Right lobe of liver (tissue), 6 donors: ENCODE measurements at regions not wholly inside any gene's neighbourhood (a gene's known extent, or its start where the extent isn't known, plus 50 kb on each side); places are given as distances from the start of the nearest gene placed in this dataset.

Experiments used
- ATAC-seq, 4 donors: fragments of 200-7000 bp; cut with Tn5 transposase; one replicate each; pipeline ENCODE4 v1.9.1; 2020; ENCODE audit warnings: mild to moderate bottlenecking in 4 of 4, moderate library complexity in 4 of 4
- DNase-seq, 3 donors: peaks; one replicate each; pipeline ENCODE4 v3.0.0-alpha.2; 2020
- H3K27ac ChIP-seq, 3 donors: fragments of 200-600 bp; one replicate each; pipeline ENCODE4 v1.8.0; 2022
- H3K27me3 ChIP-seq, 2 donors: fragments of 200-600 bp; one replicate each; pipeline ENCODE4 v1.8.0; 2022
- H3K36me3 ChIP-seq, 4 donors: fragments of 200-600 bp; sonication (generic) in 1 of 4; one replicate each; pipeline versions ENCODE4 v1.5.1 to v1.8.0; 2017 to 2022; ENCODE audit warnings: control low read depth in 1 of 4
- H3K4me1 ChIP-seq, 4 donors: fragments of 200-600 bp; sonication (generic) in 1 of 4; one replicate each; pipeline versions ENCODE4 v1.5.1 to v1.8.0; 2017 to 2022; ENCODE audit warnings: control low read depth in 1 of 4
- H3K4me3 ChIP-seq, 3 donors: fragments of 200-600 bp; one replicate each; pipeline ENCODE4 v1.8.0; 2022
- H3K9me3 ChIP-seq, 4 donors: fragments of 200-600 bp; sonication (generic) in 1 of 4; one replicate each; pipeline versions ENCODE4 v1.5.1 to v1.8.0; 2017 to 2022; ENCODE audit warnings: control low read depth in 1 of 4
- POLR2A ChIP-seq: fragments of 450-650 bp; IDR thresholded peaks from one replicate; pipeline ENCODE4 v1.6.1; 2017; ENCODE audit warnings: antibody characterized with exemption, mild to moderate bottlenecking
- WGBS: methylation state at CpG from one replicate; pipeline ENCODE4 v1.1.6; 2018; ENCODE audit warnings: low coverage, low lambda C conversion rate; ENCODE audit not compliant: insufficient coverage; ENCODE audit errors: missing lambda C conversion rate; 5-methylcytosine and 5-hydroxymethylcytosine counted together
- intact Hi-C, 2 donors: fragments of 100-400 bp; cut with DNase I; formaldehyde crosslinking; loops; one replicate each; pipeline versions ENCODE4 v1.11.2 to v1.14.1; 2022
- TF ChIP-seq, protein P1 (sequence below), 4 donors: fragments of 200-600 bp in 3 of 4; fragments of 450-650 bp in 1 of 4; IDR thresholded peaks; one replicate each; pipeline versions ENCODE4 v1.5.1 to v1.8.0; 2016 to 2022; ENCODE audit warnings: antibody characterized with exemption in 4 of 4, mild to moderate bottlenecking in 2 of 4
- donor health status: DM: no; HTN: yes; CAD: no.
- donor health status: DM: no; HTN: no; CAD: no.
- donor health status: DM: no; HTN: no; CAD: no.
- donor health status: DM: no; HTN: yes; CAD: no.
- donor health status: DM: no; HTN: yes; CAD: no.

DNA sequence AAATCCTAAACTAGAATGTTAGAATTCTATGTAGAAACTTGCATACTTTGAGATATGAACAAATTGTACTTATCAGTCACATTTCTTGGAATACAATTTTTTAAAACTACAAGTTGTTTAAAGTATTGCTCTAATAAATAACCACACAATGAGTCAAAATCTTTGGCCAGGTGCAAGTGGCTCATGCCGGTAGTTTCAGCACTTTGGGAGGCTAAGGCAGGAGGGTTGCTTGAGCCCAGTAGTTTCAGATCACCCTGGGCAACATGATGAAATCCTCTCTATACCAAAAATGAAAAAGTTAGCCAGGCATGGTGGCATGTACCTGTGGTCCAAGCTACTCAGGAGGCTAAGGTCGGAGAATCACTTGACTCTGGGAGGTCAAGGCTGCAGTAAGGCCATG lies 257.8 kb downstream of the COX7C start:
- no peak overlapping the region for H3K4me3 ChIP-seq
- intact Hi-C loops: no loop called here
- no peak for ATAC-seq
- no peaks in the 10 kb centered on the region for H3K9me3 ChIP-seq
- no peak for DNase-seq
- no peaks in the 10 kb centered on the region for H3K36me3 ChIP-seq
- H3K4me1 ChIP-seq: no peaks in the 10 kb centered on the region
- H3K27ac ChIP-seq: no peak overlapping the region
- TF ChIP-seq, protein P1, sequence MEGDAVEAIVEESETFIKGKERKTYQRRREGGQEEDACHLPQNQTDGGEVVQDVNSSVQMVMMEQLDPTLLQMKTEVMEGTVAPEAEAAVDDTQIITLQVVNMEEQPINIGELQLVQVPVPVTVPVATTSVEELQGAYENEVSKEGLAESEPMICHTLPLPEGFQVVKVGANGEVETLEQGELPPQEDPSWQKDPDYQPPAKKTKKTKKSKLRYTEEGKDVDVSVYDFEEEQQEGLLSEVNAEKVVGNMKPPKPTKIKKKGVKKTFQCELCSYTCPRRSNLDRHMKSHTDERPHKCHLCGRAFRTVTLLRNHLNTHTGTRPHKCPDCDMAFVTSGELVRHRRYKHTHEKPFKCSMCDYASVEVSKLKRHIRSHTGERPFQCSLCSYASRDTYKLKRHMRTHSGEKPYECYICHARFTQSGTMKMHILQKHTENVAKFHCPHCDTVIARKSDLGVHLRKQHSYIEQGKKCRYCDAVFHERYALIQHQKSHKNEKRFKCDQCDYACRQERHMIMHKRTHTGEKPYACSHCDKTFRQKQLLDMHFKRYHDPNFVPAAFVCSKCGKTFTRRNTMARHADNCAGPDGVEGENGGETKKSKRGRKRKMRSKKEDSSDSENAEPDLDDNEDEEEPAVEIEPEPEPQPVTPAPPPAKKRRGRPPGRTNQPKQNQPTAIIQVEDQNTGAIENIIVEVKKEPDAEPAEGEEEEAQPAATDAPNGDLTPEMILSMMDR (IDR thresholded peaks at IDR 0.05): no peak
- TF ChIP-seq POLR2A: no peak
- no peaks in the 10 kb centered on the region for H3K27me3 ChIP-seq
- 51% methylated on average over 2 of the region's 2 CpGs for WGBS

DNA sequence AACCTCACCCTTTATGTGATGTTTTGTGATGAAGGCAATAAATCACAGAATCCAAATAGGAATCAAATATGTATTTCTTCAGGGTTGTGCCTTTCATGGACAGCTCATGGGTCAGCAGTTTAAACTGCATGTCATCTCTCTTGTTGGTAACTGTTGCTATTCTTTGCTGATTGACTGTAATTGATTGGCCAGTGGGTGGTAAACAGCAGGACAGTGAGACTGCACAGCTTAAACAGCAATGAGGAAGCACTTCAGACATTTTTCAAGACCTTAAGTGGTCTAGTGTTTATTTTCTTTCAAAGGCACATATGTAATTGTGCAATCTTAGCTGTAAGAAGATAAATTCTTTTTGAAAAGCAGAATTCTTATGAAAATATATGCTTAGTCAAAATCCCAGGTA lies 260.5 kb downstream of the COX7C start:
- intact Hi-C loops: no loop called here
- Histone ChIP-seq H3K4me1 (no peaks in the 10 kb centered on the region), H3K9me3 (no peaks in the 10 kb centered on the region), H3K27ac (no peak overlapping the region), H3K4me3 (no peak overlapping the region), H3K27me3 (no peaks in the 10 kb centered on the region), H3K36me3 (no peaks in the 10 kb centered on the region)
- DNase-seq (no peak), ATAC-seq (no peak)
- TF ChIP-seq, protein P1 (IDR thresholded peaks at IDR 0.05): no peak
- no peak for TF ChIP-seq POLR2A

- H3K4me1 ChIP-seq: no peaks in the 10 kb centered on the region
- no peak for DNase-seq
- no peaks in the 10 kb centered on the region for H3K36me3 ChIP-seq
- H3K4me3 ChIP-seq: no peak overlapping the region
- intact Hi-C loops: no loop called here
- TF ChIP-seq, protein P1 (IDR thresholded peaks at IDR 0.05): no peak
- no peak for TF ChIP-seq POLR2A
- H3K27ac ChIP-seq: no peak overlapping the region
- no peak for ATAC-seq
- no peaks in the 10 kb centered on the region for H3K27me3 ChIP-seq
- no peaks in the 10 kb centered on the region for H3K9me3 ChIP-seq
These were observed 261.3 kb downstream of the COX7C start for GRCh38 chr5:86879086-86879485.

- DNase-seq (no peak), ATAC-seq (no peak)
- Histone ChIP-seq H3K4me3 (no peak overlapping the region), H3K36me3 (no peaks in the 10 kb centered on the region), H3K27ac (no peak overlapping the region), H3K27me3 (no peaks in the 10 kb centered on the region), H3K9me3 (no peaks in the 10 kb centered on the region), H3K4me1 (no peaks in the 10 kb centered on the region)
- WGBS: 40% methylated on average over 4 of the region's 4 CpGs
- TF ChIP-seq, protein P1 (IDR thresholded peaks at IDR 0.05): no peak
- no peak for TF ChIP-seq POLR2A
- intact Hi-C loops: no loop called here
These were observed 262.6 kb downstream of the COX7C start for GRCh38 chr5:86880344-86880743.

- DNase-seq (peak in 1 of 3 donors; percentile 44), ATAC-seq (peak; percentile 71 to 96 (median 88))
- H3K27ac ChIP-seq: no peak overlapping the region
- H3K4me3 ChIP-seq: no peak overlapping the region
- WGBS: 41% methylated on average over 3 of the region's 3 CpGs
- H3K4me1 ChIP-seq: no peaks in the 10 kb centered on the region
- H3K36me3 ChIP-seq: no peaks in the 10 kb centered on the region
- no peaks in the 10 kb centered on the region for H3K9me3 ChIP-seq
- H3K27me3 ChIP-seq: no peaks in the 10 kb centered on the region
- intact Hi-C loops: no loop called here
- TF ChIP-seq, protein P1 (IDR thresholded peaks at IDR 0.05): peak; percentile 49 to 59 (median 54)
- no peak for TF ChIP-seq POLR2A
These were observed 263.2 kb downstream of the COX7C start for GRCh38 chr5:86880785-86881492.
